NCI-H2171 treated with DMSO at 0.1 percent for 48 hours (cell line): ENCODE measurements at regions not wholly inside any gene's neighbourhood (a gene's known extent, or its start where the extent isn't known, plus 50 kb on each side); places are given as distances from the start of the nearest gene placed in this dataset.

ENCODE experiments used
- DNase-seq: peaks from one replicate; lab custom pipeline; 2025; lab: John Stamatoyannopoulos, UW

DNA sequence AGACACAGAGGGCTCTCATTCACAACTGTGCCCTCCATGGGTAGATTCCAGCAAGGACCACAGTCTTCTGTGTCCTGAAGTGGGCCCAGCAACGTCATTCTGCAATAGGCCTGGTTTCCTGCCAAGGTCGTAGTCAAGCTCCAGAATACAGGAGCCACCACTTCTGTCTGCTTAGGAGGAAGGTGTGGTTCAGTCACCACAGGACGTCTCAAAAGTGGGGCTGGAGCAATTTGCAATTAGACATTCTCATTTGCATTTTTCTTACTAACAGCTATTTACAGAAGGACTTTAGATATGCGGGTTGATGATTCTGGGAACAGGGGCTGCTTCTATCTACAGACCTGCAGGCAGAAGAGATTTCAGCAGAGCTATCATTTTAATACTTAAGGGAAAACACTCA lies 58.7 kb upstream of the MYRIP start:
- DNase-seq = no peak

- no peak for DNase-seq
These were observed 58.1 kb upstream of the MYRIP start for GRCh38 chr3:39751286-39751685.

GRCh38 chr3:39752019-39752637 lies 57.3 kb upstream of the MYRIP start:
- no peak for DNase-seq

DNA sequence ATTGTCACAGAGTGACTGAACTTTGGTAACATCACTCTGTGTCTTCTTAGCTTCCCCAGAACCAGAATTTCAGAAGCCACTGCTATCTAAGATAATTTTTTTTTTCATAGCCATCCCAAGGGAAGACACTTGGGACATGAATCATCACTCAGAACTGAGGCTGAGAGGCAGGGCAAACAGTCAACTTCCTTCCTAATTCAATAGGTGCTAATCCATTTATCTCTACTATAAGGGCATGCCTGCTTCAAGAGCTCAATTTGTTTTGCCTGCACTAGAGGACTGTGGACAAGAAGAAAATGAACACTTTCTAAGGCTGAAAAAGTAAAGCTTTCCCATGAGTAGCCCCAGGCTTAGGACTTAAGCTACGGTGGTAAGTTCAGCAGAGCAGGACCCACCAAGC lies 56.7 kb upstream of the MYRIP start:
- DNase-seq = peak; percentile 26

GRCh38 chr3:39753391-39753790 lies 56.0 kb upstream of the MYRIP start:
- DNase-seq = peak; percentile 95

GRCh38 chr3:39754549-39754948 lies 54.9 kb upstream of the MYRIP start:
- DNase-seq = no peak

- DNase-seq = no peak
These were observed 54.3 kb upstream of the MYRIP start for GRCh38 chr3:39755100-39755499.

DNA sequence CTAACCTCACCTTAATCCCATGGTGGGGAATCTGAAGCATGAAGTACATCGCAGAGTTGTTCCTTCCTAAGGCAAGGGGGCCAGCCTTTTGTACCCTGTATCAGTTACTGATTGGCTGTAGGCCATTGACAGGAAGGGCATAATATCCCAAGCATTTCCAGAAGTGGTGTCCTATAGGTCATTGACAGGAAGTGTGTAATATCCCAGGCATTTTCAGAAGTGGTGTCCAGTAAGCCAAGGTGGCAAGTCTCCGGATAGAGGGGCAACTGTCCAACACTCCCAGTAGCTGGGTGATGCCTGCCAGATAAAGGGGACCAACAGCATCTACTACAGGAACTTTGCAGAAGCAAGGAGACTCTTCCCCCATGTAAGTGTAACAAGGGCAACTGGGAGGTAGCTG lies 52.1 kb upstream of the MYRIP start:
- no peak for DNase-seq
